K562 (cell line): ENCODE measurements at regions not wholly inside any gene's neighbourhood (a gene's known extent, or its start where the extent isn't known, plus 50 kb on each side); places are given as distances from the start of the nearest gene placed in this dataset.

Source experiments
- CREB5 ChIP-seq: fragments of 250-450 bp; sonication (Bioruptor Pico); IDR thresholded peaks from 2 replicates; pipeline ENCODE4 v1.5.0; 2020; ENCODE audit warnings: mild to moderate bottlenecking
- ESRRB ChIP-seq: fragments of 250-450 bp; sonication (Bioruptor Pico); IDR thresholded peaks from 2 replicates; pipeline ENCODE4 v1.5.0; 2020; ENCODE audit warnings: mild to moderate bottlenecking, moderate library complexity, borderline replicate concordance
- MTF1 ChIP-seq: fragments of 250-450 bp; sonication (Bioruptor Pico); IDR thresholded peaks from 2 replicates; pipeline ENCODE4 v1.9.0; 2021; ENCODE audit warnings: moderate library complexity, mild to moderate bottlenecking, inconsistent platforms, borderline replicate concordance
- RBM34 ChIP-seq: fragments of 200-400 bp; formaldehyde crosslinking; IDR thresholded peaks from 2 replicates; pipeline ENCODE4 v1.6.1; 2018; ENCODE audit warnings: low read length, borderline replicate concordance; ENCODE audit not compliant: insufficient read depth
- RCOR1 ChIP-seq, 2 experiments: IDR thresholded peaks; 2 replicates each; pipeline ENCODE4 v1.6.1; 2012; ENCODE audit warnings: low read depth in 2 of 2, low read length in 2 of 2, borderline replicate concordance in 1 of 2, improper control_type of control experiment in 1 of 2
- SMARCE1 ChIP-seq: fragments of 450-650 bp; IDR thresholded peaks from 2 replicates; pipeline ENCODE4 v1.7.1; 2016; ENCODE audit warnings: mild to moderate bottlenecking
- TCF7 ChIP-seq: sonication (generic); IDR thresholded peaks from 2 replicates; pipeline ENCODE4 v1.6.1; 2016; ENCODE audit warnings: antibody characterized with exemption, borderline replicate concordance
- ZNF224 ChIP-seq: sonication (generic); formaldehyde crosslinking; IDR thresholded peaks from 2 replicates; pipeline ENCODE4 v1.8.0; 2022; ENCODE audit warnings: mild to moderate bottlenecking, missing genetic modification reagents
- ZNF436 ChIP-seq: fragments of 250-450, 450-650 bp; sonication (Bioruptor Pico); formaldehyde crosslinking; IDR thresholded peaks from 2 replicates; pipeline ENCODE4 v1.7.0; 2020; ENCODE audit warnings: mild to moderate bottlenecking
- TF ChIP-seq, protein P1 (sequence below): fragments of 450-650 bp; IDR thresholded peaks from 2 replicates; pipeline ENCODE4 v1.6.1; 2016; ENCODE audit warnings: mild to moderate bottlenecking, moderate library complexity

DNA sequence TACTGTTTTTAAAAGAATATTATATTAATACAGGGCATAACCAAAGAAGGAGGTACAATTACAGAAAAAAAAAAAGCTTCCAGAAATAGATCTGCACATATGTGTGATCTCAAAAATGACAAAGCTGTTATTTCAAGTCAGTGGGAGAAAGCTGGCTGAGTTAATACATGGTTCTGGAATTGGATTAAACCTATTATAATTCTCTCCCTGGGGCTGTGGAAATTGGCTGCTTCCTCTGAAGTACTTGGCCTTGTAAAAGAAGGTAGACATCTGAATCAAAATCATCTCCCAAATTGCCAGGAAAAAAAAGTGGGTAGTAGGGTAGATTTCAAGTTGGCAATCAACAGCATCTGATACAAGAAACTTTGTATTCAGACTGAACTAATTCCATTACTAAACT is 723.9 kb upstream of the ALCAM start (continued):
- TF ChIP-seq, protein P1, sequence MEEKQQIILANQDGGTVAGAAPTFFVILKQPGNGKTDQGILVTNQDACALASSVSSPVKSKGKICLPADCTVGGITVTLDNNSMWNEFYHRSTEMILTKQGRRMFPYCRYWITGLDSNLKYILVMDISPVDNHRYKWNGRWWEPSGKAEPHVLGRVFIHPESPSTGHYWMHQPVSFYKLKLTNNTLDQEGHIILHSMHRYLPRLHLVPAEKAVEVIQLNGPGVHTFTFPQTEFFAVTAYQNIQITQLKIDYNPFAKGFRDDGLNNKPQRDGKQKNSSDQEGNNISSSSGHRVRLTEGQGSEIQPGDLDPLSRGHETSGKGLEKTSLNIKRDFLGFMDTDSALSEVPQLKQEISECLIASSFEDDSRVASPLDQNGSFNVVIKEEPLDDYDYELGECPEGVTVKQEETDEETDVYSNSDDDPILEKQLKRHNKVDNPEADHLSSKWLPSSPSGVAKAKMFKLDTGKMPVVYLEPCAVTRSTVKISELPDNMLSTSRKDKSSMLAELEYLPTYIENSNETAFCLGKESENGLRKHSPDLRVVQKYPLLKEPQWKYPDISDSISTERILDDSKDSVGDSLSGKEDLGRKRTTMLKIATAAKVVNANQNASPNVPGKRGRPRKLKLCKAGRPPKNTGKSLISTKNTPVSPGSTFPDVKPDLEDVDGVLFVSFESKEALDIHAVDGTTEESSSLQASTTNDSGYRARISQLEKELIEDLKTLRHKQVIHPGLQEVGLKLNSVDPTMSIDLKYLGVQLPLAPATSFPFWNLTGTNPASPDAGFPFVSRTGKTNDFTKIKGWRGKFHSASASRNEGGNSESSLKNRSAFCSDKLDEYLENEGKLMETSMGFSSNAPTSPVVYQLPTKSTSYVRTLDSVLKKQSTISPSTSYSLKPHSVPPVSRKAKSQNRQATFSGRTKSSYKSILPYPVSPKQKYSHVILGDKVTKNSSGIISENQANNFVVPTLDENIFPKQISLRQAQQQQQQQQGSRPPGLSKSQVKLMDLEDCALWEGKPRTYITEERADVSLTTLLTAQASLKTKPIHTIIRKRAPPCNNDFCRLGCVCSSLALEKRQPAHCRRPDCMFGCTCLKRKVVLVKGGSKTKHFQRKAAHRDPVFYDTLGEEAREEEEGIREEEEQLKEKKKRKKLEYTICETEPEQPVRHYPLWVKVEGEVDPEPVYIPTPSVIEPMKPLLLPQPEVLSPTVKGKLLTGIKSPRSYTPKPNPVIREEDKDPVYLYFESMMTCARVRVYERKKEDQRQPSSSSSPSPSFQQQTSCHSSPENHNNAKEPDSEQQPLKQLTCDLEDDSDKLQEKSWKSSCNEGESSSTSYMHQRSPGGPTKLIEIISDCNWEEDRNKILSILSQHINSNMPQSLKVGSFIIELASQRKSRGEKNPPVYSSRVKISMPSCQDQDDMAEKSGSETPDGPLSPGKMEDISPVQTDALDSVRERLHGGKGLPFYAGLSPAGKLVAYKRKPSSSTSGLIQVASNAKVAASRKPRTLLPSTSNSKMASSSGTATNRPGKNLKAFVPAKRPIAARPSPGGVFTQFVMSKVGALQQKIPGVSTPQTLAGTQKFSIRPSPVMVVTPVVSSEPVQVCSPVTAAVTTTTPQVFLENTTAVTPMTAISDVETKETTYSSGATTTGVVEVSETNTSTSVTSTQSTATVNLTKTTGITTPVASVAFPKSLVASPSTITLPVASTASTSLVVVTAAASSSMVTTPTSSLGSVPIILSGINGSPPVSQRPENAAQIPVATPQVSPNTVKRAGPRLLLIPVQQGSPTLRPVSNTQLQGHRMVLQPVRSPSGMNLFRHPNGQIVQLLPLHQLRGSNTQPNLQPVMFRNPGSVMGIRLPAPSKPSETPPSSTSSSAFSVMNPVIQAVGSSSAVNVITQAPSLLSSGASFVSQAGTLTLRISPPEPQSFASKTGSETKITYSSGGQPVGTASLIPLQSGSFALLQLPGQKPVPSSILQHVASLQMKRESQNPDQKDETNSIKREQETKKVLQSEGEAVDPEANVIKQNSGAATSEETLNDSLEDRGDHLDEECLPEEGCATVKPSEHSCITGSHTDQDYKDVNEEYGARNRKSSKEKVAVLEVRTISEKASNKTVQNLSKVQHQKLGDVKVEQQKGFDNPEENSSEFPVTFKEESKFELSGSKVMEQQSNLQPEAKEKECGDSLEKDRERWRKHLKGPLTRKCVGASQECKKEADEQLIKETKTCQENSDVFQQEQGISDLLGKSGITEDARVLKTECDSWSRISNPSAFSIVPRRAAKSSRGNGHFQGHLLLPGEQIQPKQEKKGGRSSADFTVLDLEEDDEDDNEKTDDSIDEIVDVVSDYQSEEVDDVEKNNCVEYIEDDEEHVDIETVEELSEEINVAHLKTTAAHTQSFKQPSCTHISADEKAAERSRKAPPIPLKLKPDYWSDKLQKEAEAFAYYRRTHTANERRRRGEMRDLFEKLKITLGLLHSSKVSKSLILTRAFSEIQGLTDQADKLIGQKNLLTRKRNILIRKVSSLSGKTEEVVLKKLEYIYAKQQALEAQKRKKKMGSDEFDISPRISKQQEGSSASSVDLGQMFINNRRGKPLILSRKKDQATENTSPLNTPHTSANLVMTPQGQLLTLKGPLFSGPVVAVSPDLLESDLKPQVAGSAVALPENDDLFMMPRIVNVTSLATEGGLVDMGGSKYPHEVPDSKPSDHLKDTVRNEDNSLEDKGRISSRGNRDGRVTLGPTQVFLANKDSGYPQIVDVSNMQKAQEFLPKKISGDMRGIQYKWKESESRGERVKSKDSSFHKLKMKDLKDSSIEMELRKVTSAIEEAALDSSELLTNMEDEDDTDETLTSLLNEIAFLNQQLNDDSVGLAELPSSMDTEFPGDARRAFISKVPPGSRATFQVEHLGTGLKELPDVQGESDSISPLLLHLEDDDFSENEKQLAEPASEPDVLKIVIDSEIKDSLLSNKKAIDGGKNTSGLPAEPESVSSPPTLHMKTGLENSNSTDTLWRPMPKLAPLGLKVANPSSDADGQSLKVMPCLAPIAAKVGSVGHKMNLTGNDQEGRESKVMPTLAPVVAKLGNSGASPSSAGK = no peak
- TF ChIP-seq TCF7 (no peak), CREB5 (CRISPR knock-in tag) (no peak), ESRRB (no peak), ZNF224 (CRISPR knock-in tag) (no peak), ZNF436 (CRISPR knock-in tag) (no peak), MTF1 (no peak), RCOR1 (IDR thresholded peaks at IDR 0.05; ENCODE audit: borderline replicate concordance in 1 of 2, low read depth in 2 of 2, low read length in 2 of 2) (no peak), RBM34 (no peak), SMARCE1 (no peak)
